ENCODE measurements at regions not wholly inside any gene's neighbourhood (a gene's known extent, or its start where the extent isn't known, plus 50 kb on each side); places are given as distances from the start of the nearest gene placed in this dataset.

- WGBS (ENCODE audit: low lambda C conversion rate), result 4% methylated on average over 6 of the region's 6 CpGs
Measured at GRCh38 chr6:26312096-26312463, 52.9 kb upstream of the BTN3A2 start.

GRCh38 chr6:26312501-26313397, 52.2 kb upstream of the BTN3A2 start:
- H3K9me2 ChIP-seq, result no peaks in the 10 kb centered on the region
- H3K27me3 ChIP-seq (ENCODE audit: insufficient read depth), result no peaks in the 10 kb centered on the region
- WGBS (ENCODE audit: low lambda C conversion rate), result 1% methylated on average over 34 of the region's 34 CpGs
- CTCF ChIA-PET, result interaction anchor here (1.2 to 1.7 kb wide), 2 partner anchors 9 to 10 kb away, joined by 4 to 5 read pairs; no protein-coding TSS in a partner anchor
- H3K79me2 ChIP-seq (ENCODE audit: insufficient read depth), result no peaks in the 10 kb centered on the region
- peak overlapping the region; percentile 46 to 77 for H3K27ac ChIP-seq (ENCODE audit: low read depth in 2 of 2, low read length in 1 of 2)
- H3K4me1 ChIP-seq (ENCODE audit: control insufficient read depth in 1 of 2, insufficient read depth in 2 of 2, low read depth in 1 of 2, low read length in 1 of 2), result peaks cover 0 to 6% of the 10 kb centered on the region in 2 experiments; a peak in 3 of 4 replicates
- H4K20me1 ChIP-seq (ENCODE audit: insufficient read depth), result peaks cover 3% of the 10 kb centered on the region; the same call in 1 of the 2 replicates
- peak overlapping the region; percentile 68 to 80 for H3K4me3 ChIP-seq (ENCODE audit: low read depth in 2 of 2, low read length in 1 of 2)
- H3K4me2 ChIP-seq, result peak overlapping the region; percentile 70
- H3K36me3 ChIP-seq (replicated peaks in 1 of 2; ENCODE audit: control insufficient read depth in 1 of 2, insufficient read depth in 2 of 2, low read length in 1 of 2), result no peaks in the 10 kb centered on the region
- H3F3A ChIP-seq (replicated peaks; ENCODE audit: insufficient read depth), result peaks cover 43% of the 10 kb centered on the region
- peak; percentile 24 for DNase-seq
- peak overlapping the region; percentile 53; the same call in 1 of the 2 replicates for H3K9ac ChIP-seq
- H2AFZ ChIP-seq (ENCODE audit: low read depth), result peak overlapping the region; percentile 86
- POLR2A ChIA-PET, result interaction anchor here (1.7 kb wide), 1 partner anchor 27 kb away, joined by 4 read pairs; a partner anchor contains a TSS
- H3K9me3 ChIP-seq, result no peaks in the 10 kb centered on the region
- TF ChIP-seq FOSL2 (IDR thresholded peaks at IDR 0.05; ENCODE audit: borderline replicate concordance, low read depth), result peak; percentile 75
- TF ChIP-seq RXRA (IDR thresholded peaks at IDR 0.05; ENCODE audit: borderline replicate concordance, low read depth), result peak; percentile 82
- TF ChIP-seq IRF3 (IDR thresholded peaks at IDR 0.05; ENCODE audit: low read depth, low read length), result no peak
- no peak for TF ChIP-seq CTCF (IDR thresholded peaks at IDR 0.05)
- no peak for TF ChIP-seq RFX5 (IDR thresholded peaks at IDR 0.05; ENCODE audit: low read length)
- TF ChIP-seq REST (IDR thresholded peaks at IDR 0.05; ENCODE audit: low read depth, low read length), result peak; percentile 44; the same call in 1 of the 2 replicates
- TF ChIP-seq MAX (IDR thresholded peaks at IDR 0.05; ENCODE audit: low read depth), result peak; percentile 42
- TF ChIP-seq USF1 (IDR thresholded peaks at IDR 0.05; ENCODE audit: borderline replicate concordance, low read depth), result no peak
- TF ChIP-seq POLR2AphosphoS5 (IDR thresholded peaks at IDR 0.05; ENCODE audit: low read depth, low read length), result no peak
- TF ChIP-seq JUND (IDR thresholded peaks at IDR 0.05), result no peak
- TF ChIP-seq FOXM1 (IDR thresholded peaks at IDR 0.05; ENCODE audit: low read depth), result no peak
- no peak for TF ChIP-seq SMC3 (IDR thresholded peaks at IDR 0.05; ENCODE audit: low read depth, low read length)

More at GRCh38 chr6:26312096-26312463, 52.9 kb upstream of the BTN3A2 start:
- Histone ChIP-seq H2AFZ (ENCODE audit: low read depth) (peak overlapping the region; percentile 57), H3K4me2 (peak overlapping the region; percentile 70), H3K79me2 (ENCODE audit: insufficient read depth) (no peaks in the 10 kb centered on the region), H3K9me3 (no peaks in the 10 kb centered on the region), H4K20me1 (ENCODE audit: insufficient read depth) (peaks cover 3% of the 10 kb centered on the region; the same call in 1 of the 2 replicates), H3K36me3 (replicated peaks in 1 of 2; ENCODE audit: control insufficient read depth in 1 of 2, insufficient read depth in 2 of 2, low read length in 1 of 2) (no peaks in the 10 kb centered on the region), H3K27ac (ENCODE audit: low read depth in 2 of 2, low read length in 1 of 2) (peak overlapping the region; percentile 46 to 77), H3K4me1 (ENCODE audit: control insufficient read depth in 1 of 2, insufficient read depth in 2 of 2, low read depth in 1 of 2, low read length in 1 of 2) (peaks cover 0 to 6% of the 10 kb centered on the region in 2 experiments; a peak in 3 of 4 replicates), H3K27me3 (ENCODE audit: insufficient read depth) (no peaks in the 10 kb centered on the region), H3F3A (replicated peaks; ENCODE audit: insufficient read depth) (peaks cover 43% of the 10 kb centered on the region), H3K9ac (peak overlapping the region; percentile 24; the same call in 1 of the 2 replicates), H3K4me3 (ENCODE audit: low read depth in 2 of 2, low read length in 1 of 2) (peak overlapping the region; percentile 68 to 80), H3K9me2 (no peaks in the 10 kb centered on the region)
- no peak for DNase-seq
- TF ChIP-seq FOXM1 (IDR thresholded peaks at IDR 0.05; ENCODE audit: low read depth), result no peak
- no peak for TF ChIP-seq MEF2A (IDR thresholded peaks at IDR 0.05; ENCODE audit: borderline replicate concordance, low read depth)
- no peak for TF ChIP-seq IRF3 (IDR thresholded peaks at IDR 0.05; ENCODE audit: low read depth, low read length)
- TF ChIP-seq ELF1 (IDR thresholded peaks at IDR 0.05), result no peak
- POLR2A ChIA-PET, result interaction anchor here (1.7 kb wide), 1 partner anchor 27 kb away, joined by 4 read pairs; a partner anchor contains a TSS
- CTCF ChIA-PET, result interaction anchor here (1.2 kb wide), 1 partner anchor 10 kb away, joined by 4 read pairs; no protein-coding TSS in a partner anchor

Measured in SK-N-SH (cell line).